Ishikawa (cell line): ENCODE measurements at regions not wholly inside any gene's neighbourhood (a gene's known extent, or its start where the extent isn't known, plus 50 kb on each side); places are given as distances from the start of the nearest gene placed in this dataset.

Experiments
- CEBPB ChIP-seq: IDR thresholded peaks from 2 replicates; pipeline ENCODE4 v1.6.1; 2012
- EP300 ChIP-seq: IDR thresholded peaks from 2 replicates; pipeline ENCODE4 v1.6.1; 2012; ENCODE audit warnings: borderline replicate concordance
- FOXM1 ChIP-seq: IDR thresholded peaks from 2 replicates; pipeline ENCODE4 v1.6.1; 2012; ENCODE audit warnings: low read depth, borderline replicate concordance
- NFIC ChIP-seq: IDR thresholded peaks from 2 replicates; pipeline ENCODE4 v1.6.1; 2012
- RAD21 ChIP-seq: IDR thresholded peaks from 2 replicates; pipeline ENCODE4 v1.6.1; 2012; ENCODE audit warnings: low read depth
- TAF1 ChIP-seq: IDR thresholded peaks from 2 replicates; pipeline ENCODE4 v1.6.1; 2012; ENCODE audit warnings: low read depth, mild to moderate bottlenecking
- YY1 ChIP-seq: IDR thresholded peaks from 2 replicates; pipeline ENCODE4 v1.6.1; 2012; ENCODE audit warnings: low read depth
- TF ChIP-seq, protein P1 (sequence below): IDR thresholded peaks from 2 replicates; pipeline ENCODE4 v1.6.1; 2012
- TF ChIP-seq, protein P2 (sequence below): IDR thresholded peaks from 2 replicates; pipeline ENCODE4 v1.6.1; 2012
- TF ChIP-seq, protein P3 (sequence below): IDR thresholded peaks from 2 replicates; pipeline ENCODE4 v1.6.1; 2012; ENCODE audit warnings: low read depth, mild to moderate bottlenecking

DNA sequence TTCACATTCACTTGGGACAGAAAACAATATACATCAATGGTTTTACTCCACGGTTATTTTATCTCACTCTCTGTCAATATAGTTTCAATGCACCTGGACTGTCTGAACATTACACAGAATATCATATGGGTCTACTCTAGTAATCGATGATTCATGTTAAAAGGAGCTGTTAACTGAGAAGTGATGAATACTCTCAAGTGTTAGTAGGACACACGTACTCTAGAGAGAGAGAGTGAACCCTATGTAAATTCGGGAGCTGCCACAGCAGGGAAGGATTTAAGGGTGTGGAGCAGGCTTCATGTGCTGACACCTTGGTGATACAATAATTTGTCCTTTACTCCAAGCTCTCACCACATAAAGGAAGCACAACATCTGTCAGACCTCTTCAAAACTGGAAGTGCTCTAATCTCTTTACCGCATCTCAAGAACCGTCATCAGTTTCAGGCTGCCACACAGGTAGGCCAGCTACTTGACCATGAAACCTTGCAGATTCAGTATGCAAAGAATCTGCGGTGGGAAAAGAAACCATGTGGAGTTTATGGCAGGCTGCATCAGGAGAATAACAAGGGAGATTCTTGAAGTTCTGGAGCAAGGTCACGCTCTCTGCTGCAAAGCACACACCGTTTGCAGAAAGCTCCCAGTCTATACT, 199.2 kb upstream of the TMC3 start:
- TF ChIP-seq RAD21 (no peak), EP300 (no peak), YY1 (no peak), TAF1 (no peak), FOXM1 (no peak), CEBPB (no peak), NFIC (no peak)
- TF ChIP-seq, protein P1, sequence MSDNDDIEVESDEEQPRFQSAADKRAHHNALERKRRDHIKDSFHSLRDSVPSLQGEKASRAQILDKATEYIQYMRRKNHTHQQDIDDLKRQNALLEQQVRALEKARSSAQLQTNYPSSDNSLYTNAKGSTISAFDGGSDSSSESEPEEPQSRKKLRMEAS, result no peak
- TF ChIP-seq, protein P2, sequence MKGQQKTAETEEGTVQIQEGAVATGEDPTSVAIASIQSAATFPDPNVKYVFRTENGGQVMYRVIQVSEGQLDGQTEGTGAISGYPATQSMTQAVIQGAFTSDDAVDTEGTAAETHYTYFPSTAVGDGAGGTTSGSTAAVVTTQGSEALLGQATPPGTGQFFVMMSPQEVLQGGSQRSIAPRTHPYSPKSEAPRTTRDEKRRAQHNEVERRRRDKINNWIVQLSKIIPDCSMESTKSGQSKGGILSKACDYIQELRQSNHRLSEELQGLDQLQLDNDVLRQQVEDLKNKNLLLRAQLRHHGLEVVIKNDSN, result no peak
- TF ChIP-seq, protein P3, sequence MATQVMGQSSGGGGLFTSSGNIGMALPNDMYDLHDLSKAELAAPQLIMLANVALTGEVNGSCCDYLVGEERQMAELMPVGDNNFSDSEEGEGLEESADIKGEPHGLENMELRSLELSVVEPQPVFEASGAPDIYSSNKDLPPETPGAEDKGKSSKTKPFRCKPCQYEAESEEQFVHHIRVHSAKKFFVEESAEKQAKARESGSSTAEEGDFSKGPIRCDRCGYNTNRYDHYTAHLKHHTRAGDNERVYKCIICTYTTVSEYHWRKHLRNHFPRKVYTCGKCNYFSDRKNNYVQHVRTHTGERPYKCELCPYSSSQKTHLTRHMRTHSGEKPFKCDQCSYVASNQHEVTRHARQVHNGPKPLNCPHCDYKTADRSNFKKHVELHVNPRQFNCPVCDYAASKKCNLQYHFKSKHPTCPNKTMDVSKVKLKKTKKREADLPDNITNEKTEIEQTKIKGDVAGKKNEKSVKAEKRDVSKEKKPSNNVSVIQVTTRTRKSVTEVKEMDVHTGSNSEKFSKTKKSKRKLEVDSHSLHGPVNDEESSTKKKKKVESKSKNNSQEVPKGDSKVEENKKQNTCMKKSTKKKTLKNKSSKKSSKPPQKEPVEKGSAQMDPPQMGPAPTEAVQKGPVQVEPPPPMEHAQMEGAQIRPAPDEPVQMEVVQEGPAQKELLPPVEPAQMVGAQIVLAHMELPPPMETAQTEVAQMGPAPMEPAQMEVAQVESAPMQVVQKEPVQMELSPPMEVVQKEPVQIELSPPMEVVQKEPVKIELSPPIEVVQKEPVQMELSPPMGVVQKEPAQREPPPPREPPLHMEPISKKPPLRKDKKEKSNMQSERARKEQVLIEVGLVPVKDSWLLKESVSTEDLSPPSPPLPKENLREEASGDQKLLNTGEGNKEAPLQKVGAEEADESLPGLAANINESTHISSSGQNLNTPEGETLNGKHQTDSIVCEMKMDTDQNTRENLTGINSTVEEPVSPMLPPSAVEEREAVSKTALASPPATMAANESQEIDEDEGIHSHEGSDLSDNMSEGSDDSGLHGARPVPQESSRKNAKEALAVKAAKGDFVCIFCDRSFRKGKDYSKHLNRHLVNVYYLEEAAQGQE, result no peak
